A673 (cell line): ENCODE measurements at regions not wholly inside any gene's neighbourhood (a gene's known extent, or its start where the extent isn't known, plus 50 kb on each side); places are given as distances from the start of the nearest gene placed in this dataset.

Experiments used
- BruUV-seq: library from RNA; stranded (reverse); fragments of 400-500 nt; replicated peaks from 2 replicates; lab custom pipeline; 2021; lab: Mats Ljungman, UMichigan
- CTCF ChIA-PET: fragments of 300-600 bp; sonication (Branson Sonifier 250); formaldehyde crosslinking; loops from one replicate; lab custom pipeline; 2022; ENCODE audit warnings: antibody characterized with exemption; lab: Charles Lee
- POLR2A ChIA-PET: fragments of 300-600 bp; sonication (Branson Sonifier 250); formaldehyde crosslinking; loops from one replicate; lab custom pipeline; 2022; ENCODE audit warnings: antibody characterized with exemption; ENCODE audit not compliant: low non-redundant PET; lab: Charles Lee
- DNase-seq: peaks from one replicate; pipeline ENCODE4 v3.0.0-alpha.2; 2015; ENCODE audit warnings: low spot score
- H3K27ac ChIP-seq: fragments of 200-600 bp; sonication (generic); 2 replicates; pipeline ENCODE4 v1.5.1; 2016; ENCODE audit warnings: mixed run types, low read depth, mild to moderate bottlenecking, mixed read lengths, antibody characterized with exemption, low read length; ENCODE audit not compliant: poor library complexity, severe bottlenecking
- H3K27me3 ChIP-seq: fragments of 200-600 bp; sonication (generic); replicated peaks from 2 replicates; pipeline ENCODE4 v1.6.1; 2017; ENCODE audit warnings: mixed run types, low read depth, mild to moderate bottlenecking, mixed read lengths, antibody characterized with exemption, low read length; ENCODE audit not compliant: insufficient read depth, poor library complexity
- H3K36me3 ChIP-seq: fragments of 200-600 bp; sonication (generic); 2 replicates; pipeline ENCODE4 v1.6.1; 2016; ENCODE audit warnings: mixed run types, mild to moderate bottlenecking, mixed read lengths, antibody characterized with exemption, low read length; ENCODE audit not compliant: insufficient read depth, poor library complexity, severe bottlenecking
- H3K4me1 ChIP-seq: fragments of 200-600 bp; sonication (generic); 2 replicates; pipeline ENCODE4 v1.6.1; 2017; ENCODE audit warnings: mixed run types, mild to moderate bottlenecking, mixed read lengths, antibody characterized with exemption, low read length; ENCODE audit not compliant: insufficient read depth, poor library complexity, severe bottlenecking
- H3K4me3 ChIP-seq: fragments of 200-600 bp; sonication (generic); 2 replicates; pipeline ENCODE4 v1.5.1; 2016; ENCODE audit warnings: low read depth, mixed run types, mild to moderate bottlenecking, mixed read lengths, low read length; ENCODE audit not compliant: poor library complexity, severe bottlenecking
- H3K9me3 ChIP-seq: fragments of 200-600 bp; sonication (generic); 2 replicates; pipeline ENCODE4 v1.6.1; 2016; ENCODE audit warnings: mixed run types, low read depth, mild to moderate bottlenecking, mixed read lengths, antibody characterized with exemption, low read length; ENCODE audit not compliant: poor library complexity, severe bottlenecking
- EZH2 ChIP-seq: fragments of 200-600 bp; sonication (generic); IDR thresholded peaks from 2 replicates; pipeline ENCODE4 v1.6.1; 2017; ENCODE audit warnings: borderline replicate concordance, low read depth, mild to moderate bottlenecking, mixed read lengths, antibody characterized with exemption, low read length; ENCODE audit not compliant: poor library complexity, severe bottlenecking
- intact Hi-C: fragments of 100-400 bp; cut with micrococcal nuclease; formaldehyde crosslinking; loops from one replicate; pipeline ENCODE4 v1.10.0; 2022; ENCODE audit not compliant: unreplicated experiment
- TF ChIP-seq, protein P1 (sequence below): fragments of 300-800, 200-600 bp; sonication (generic); conservative IDR thresholded peaks from 2 replicates; pipeline ENCODE4 v1.5.1; 2017; ENCODE audit warnings: low read depth, mild to moderate bottlenecking, antibody characterized with exemption, low read length, moderate library complexity, mixed read lengths

DNA sequence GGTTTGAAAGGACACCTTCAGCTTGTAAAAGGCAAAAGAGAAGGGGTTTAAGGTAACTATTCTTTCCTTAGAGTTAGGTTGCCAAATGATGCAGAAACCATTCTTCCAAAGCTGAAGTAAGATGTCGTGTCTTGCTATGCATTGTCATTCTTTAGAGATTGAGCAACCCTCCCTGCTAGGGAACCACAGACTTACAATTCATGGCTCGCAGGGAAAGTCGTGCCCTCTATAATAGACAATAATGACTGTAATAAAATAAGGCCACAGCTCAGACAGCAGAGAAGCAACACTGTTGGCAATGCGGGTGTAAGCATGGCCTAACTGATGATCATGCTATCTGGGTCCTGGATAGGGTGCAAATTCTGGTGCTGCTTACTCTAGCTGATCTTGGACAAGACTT, 129.6 kb upstream of the CDH13 start:
- ChIA-PET POLR2A (no interaction called here), CTCF (no interaction called here)
- no peak for TF ChIP-seq EZH2
- TF ChIP-seq, protein P1, sequence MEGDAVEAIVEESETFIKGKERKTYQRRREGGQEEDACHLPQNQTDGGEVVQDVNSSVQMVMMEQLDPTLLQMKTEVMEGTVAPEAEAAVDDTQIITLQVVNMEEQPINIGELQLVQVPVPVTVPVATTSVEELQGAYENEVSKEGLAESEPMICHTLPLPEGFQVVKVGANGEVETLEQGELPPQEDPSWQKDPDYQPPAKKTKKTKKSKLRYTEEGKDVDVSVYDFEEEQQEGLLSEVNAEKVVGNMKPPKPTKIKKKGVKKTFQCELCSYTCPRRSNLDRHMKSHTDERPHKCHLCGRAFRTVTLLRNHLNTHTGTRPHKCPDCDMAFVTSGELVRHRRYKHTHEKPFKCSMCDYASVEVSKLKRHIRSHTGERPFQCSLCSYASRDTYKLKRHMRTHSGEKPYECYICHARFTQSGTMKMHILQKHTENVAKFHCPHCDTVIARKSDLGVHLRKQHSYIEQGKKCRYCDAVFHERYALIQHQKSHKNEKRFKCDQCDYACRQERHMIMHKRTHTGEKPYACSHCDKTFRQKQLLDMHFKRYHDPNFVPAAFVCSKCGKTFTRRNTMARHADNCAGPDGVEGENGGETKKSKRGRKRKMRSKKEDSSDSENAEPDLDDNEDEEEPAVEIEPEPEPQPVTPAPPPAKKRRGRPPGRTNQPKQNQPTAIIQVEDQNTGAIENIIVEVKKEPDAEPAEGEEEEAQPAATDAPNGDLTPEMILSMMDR = no peak
- intact Hi-C loops = no loop called here
- Histone ChIP-seq H3K27ac (no peak overlapping the region), H3K9me3 (no peaks in the 10 kb centered on the region), H3K27me3 (peaks cover 5% of the 10 kb centered on the region), H3K36me3 (no peaks in the 10 kb centered on the region), H3K4me3 (no peak overlapping the region), H3K4me1 (no peaks in the 10 kb centered on the region)
- BruUV-seq = no TSS peak
- DNase-seq = no peak

GRCh38 chr16:82488460-82488859, 138.3 kb upstream of the CDH13 start:
- ChIA-PET POLR2A (no interaction called here), CTCF (no interaction called here)
- no peak for DNase-seq
- peaks cover 47% of the 10 kb centered on the region for H3K27me3 ChIP-seq
- no peak for TF ChIP-seq EZH2
- TF ChIP-seq, protein P1 = no peak
- intact Hi-C loops = no loop called here
- no peaks in the 10 kb centered on the region for H3K9me3 ChIP-seq
- no TSS peak for BruUV-seq
- no peak overlapping the region for H3K4me3 ChIP-seq
- no peaks in the 10 kb centered on the region for H3K4me1 ChIP-seq
- H3K27ac ChIP-seq = no peak overlapping the region
- H3K36me3 ChIP-seq = no peaks in the 10 kb centered on the region

DNA sequence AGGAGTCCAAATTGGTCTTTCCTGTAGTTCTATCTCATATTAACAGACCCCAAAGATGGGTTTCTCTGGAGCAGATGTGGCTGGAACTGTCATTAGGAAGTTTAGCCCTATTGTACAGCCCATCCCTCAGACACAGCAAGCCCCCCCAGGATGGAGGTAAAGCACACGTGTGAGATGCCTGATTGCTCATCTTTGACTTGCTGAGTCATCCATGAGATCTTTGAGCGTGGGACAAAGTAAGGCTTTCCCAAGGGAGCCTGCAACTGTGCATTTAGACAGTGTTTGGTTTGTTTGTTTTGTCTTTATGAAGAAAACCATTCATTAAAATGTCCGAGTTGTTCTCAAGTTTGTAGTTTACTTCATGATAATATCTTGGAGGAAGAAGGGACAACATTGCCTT, 145.3 kb upstream of the CDH13 start:
- Histone ChIP-seq H3K27ac (no peak overlapping the region), H3K4me1 (no peaks in the 10 kb centered on the region), H3K9me3 (no peaks in the 10 kb centered on the region), H3K36me3 (no peaks in the 10 kb centered on the region), H3K27me3 (peaks cover 6% of the 10 kb centered on the region), H3K4me3 (no peak overlapping the region)
- no TSS peak for BruUV-seq
- TF ChIP-seq, protein P1 = no peak
- no peak for TF ChIP-seq EZH2
- CTCF ChIA-PET = no interaction called here
- POLR2A ChIA-PET = no interaction called here
- intact Hi-C loops = no loop called here
- DNase-seq = no peak
